T-helper 1 cell treated with Interleukin-12 subunit alpha and Interleukin-12 subunit beta and Interleukin-4 antibody, amounts not matched to agents 30 ng/mL and 1 ng/mL, for 36 hours (primary cell): ENCODE measurements at regions not wholly inside any gene's neighbourhood (a gene's known extent, or its start where the extent isn't known, plus 50 kb on each side); places are given as distances from the start of the nearest gene placed in this dataset.
"Not testable (repeated sequence)": the region's sequence is repeated elsewhere in the genome, so short reads cannot be mapped to it uniquely, and the experiment has no call there.

ENCODE experiments used
- intact Hi-C: fragments of 100-400 bp; cut with micrococcal nuclease; formaldehyde crosslinking; loops from one replicate; pipeline ENCODE4 v1.15.1; 2024

GRCh38 chrY:21028506-21028905 lies 272.6 kb downstream of the RPS4Y2 start:
- intact Hi-C loops, result no loop called here

- intact Hi-C loops, result loop anchor here (10.0 kb wide), 2 partner anchors 109 to 151 kb away; no protein-coding TSS in a partner anchor
Measured at GRCh38 chrY:21033363-21033762, 277.5 kb downstream of the RPS4Y2 start.

- intact Hi-C loops, result loop anchor here (1.0 to 10.0 kb wide), 4 partner anchors 110 to 459 kb away; partner anchors contain the start of gene EIF1AY
Measured at GRCh38 chrY:21034151-21035061, 278.5 kb downstream of the RPS4Y2 start.

- intact Hi-C loops, result loop anchor here (10.0 kb wide), 2 partner anchors 113 to 147 kb away; no protein-coding TSS in a partner anchor
Measured at GRCh38 chrY:21037398-21037797, 281.5 kb downstream of the RPS4Y2 start.

GRCh38 chrY:21039811-21040210 lies 283.9 kb downstream of the RPS4Y2 start:
- intact Hi-C loops, result loop anchor here (10.0 kb wide), 2 partner anchors 115 to 145 kb away; no protein-coding TSS in a partner anchor

GRCh38 chrY:21040711-21041110 lies 284.8 kb downstream of the RPS4Y2 start:
- intact Hi-C loops, result not testable (repeated sequence)

- intact Hi-C loops, result no loop called here
Measured at GRCh38 chrY:21073079-21073478, 317.2 kb downstream of the RPS4Y2 start.

GRCh38 chrY:21073641-21074260 lies 317.8 kb downstream of the RPS4Y2 start:
- intact Hi-C loops, result no loop called here

GRCh38 chrY:21075658-21076057 lies 319.8 kb downstream of the RPS4Y2 start:
- intact Hi-C loops, result no loop called here

- intact Hi-C loops, result loop anchor here (10.0 kb wide), 1 partner anchor 265 kb away; no protein-coding TSS in a partner anchor
Measured at GRCh38 chrY:21079670-21080069, 323.8 kb downstream of the RPS4Y2 start.

GRCh38 chrY:21081640-21082611 lies 326.0 kb downstream of the RPS4Y2 start:
- intact Hi-C loops, result loop anchor here (10.0 kb wide), 1 partner anchor 267 kb away; no protein-coding TSS in a partner anchor

- intact Hi-C loops, result loop anchor here (10.0 kb wide), 1 partner anchor 268 kb away; no protein-coding TSS in a partner anchor
Measured at GRCh38 chrY:21082639-21083038, 326.7 kb downstream of the RPS4Y2 start.

- intact Hi-C loops, result loop anchor here (1.0 to 5.0 kb wide), 5 partner anchors 124 to 1660 kb away; partner anchors contain the start of gene EIF1AY
Measured at GRCh38 chrY:21091909-21092308, 336.0 kb downstream of the RPS4Y2 start.

GRCh38 chrY:21102507-21102906 lies 346.6 kb downstream of the RPS4Y2 start:
- intact Hi-C loops, result loop anchor here (2.0 to 5.0 kb wide), 7 partner anchors 35 to 1355 kb away; no protein-coding TSS in a partner anchor

GRCh38 chrY:21103885-21104284 lies 348.0 kb downstream of the RPS4Y2 start:
- intact Hi-C loops, result loop anchor here (2.0 to 5.0 kb wide), 7 partner anchors 33 to 1357 kb away; no protein-coding TSS in a partner anchor

GRCh38 chrY:21105529-21105928 lies 349.6 kb downstream of the RPS4Y2 start:
- intact Hi-C loops, result no loop called here

GRCh38 chrY:21111313-21111712 lies 355.4 kb downstream of the RPS4Y2 start:
- intact Hi-C loops, result no loop called here

GRCh38 chrY:21121065-21121464 lies 365.2 kb downstream of the RPS4Y2 start:
- intact Hi-C loops, result no loop called here

GRCh38 chrY:21135591-21135990 lies 375.5 kb upstream of the RBMY1B start:
- intact Hi-C loops, result loop anchor here (5.0 kb wide), 3 partner anchors 33 to 173 kb away; no protein-coding TSS in a partner anchor

GRCh38 chrY:21138056-21138758 lies 372.9 kb upstream of the RBMY1B start:
- intact Hi-C loops, result loop anchor here (5.0 kb wide), 3 partner anchors 36 to 176 kb away; no protein-coding TSS in a partner anchor
